Lung (tissue), 11 donors: ENCODE measurements at regions not wholly inside any gene's neighbourhood (a gene's known extent, or its start where the extent isn't known, plus 50 kb on each side); places are given as distances from the start of the nearest gene placed in this dataset.

Experiments
- ATAC-seq: fragments of 200-7000 bp; cut with Tn5 transposase; one replicate; pipeline ENCODE4 v1.9.1; 2020; ENCODE audit warnings: moderate number of reproducible peaks; ENCODE audit not compliant: insufficient read depth, low FRiP score
- DNase-seq, 3 donors: peaks; one replicate each; pipeline ENCODE4 v3.0.0-alpha.2; 2013 to 2017
- H3K27ac ChIP-seq, 2 donors: one replicate each; pipeline ENCODE4 v1.5.1; 2013; ENCODE audit warnings: mild to moderate bottlenecking in 2 of 2, moderate library complexity in 2 of 2, control low read depth in 1 of 2, inconsistent platforms in 1 of 2, low read depth in 1 of 2, low read length in 1 of 2
- H3K27me3 ChIP-seq, 3 donors: one replicate each; pipeline ENCODE4 v1.5.1; 2013; ENCODE audit warnings: low read length in 2 of 3; ENCODE audit not compliant: control insufficient read depth in 3 of 3, insufficient read depth in 3 of 3
- H3K36me3 ChIP-seq, 4 donors: one replicate each; pipeline ENCODE4 v1.5.1; 2013; ENCODE audit warnings: low read length in 4 of 4, mild to moderate bottlenecking in 1 of 4, moderate library complexity in 1 of 4; ENCODE audit not compliant: control insufficient read depth in 4 of 4, insufficient read depth in 4 of 4
- H3K4me1 ChIP-seq, 5 donors: one replicate each; pipeline ENCODE4 v1.5.1; 2013; ENCODE audit warnings: low read length in 5 of 5, mild to moderate bottlenecking in 2 of 5, moderate library complexity in 1 of 5; ENCODE audit not compliant: control insufficient read depth in 5 of 5, insufficient read depth in 5 of 5
- H3K4me3 ChIP-seq: one replicate; pipeline ENCODE4 v1.5.1; 2013; ENCODE audit warnings: mild to moderate bottlenecking, control low read depth, moderate library complexity
- H3K9ac ChIP-seq, 2 donors: one replicate each; pipeline ENCODE4 v1.5.1; 2013; ENCODE audit warnings: low read length in 2 of 2, control low read depth in 1 of 2; ENCODE audit not compliant: insufficient read depth in 1 of 2
- H3K9me3 ChIP-seq, 4 donors: one replicate each; pipeline ENCODE4 v1.5.1; 2013; ENCODE audit warnings: low read length in 3 of 4, mild to moderate bottlenecking in 1 of 4, moderate library complexity in 1 of 4; ENCODE audit not compliant: control insufficient read depth in 4 of 4, insufficient read depth in 3 of 4
- CTCF ChIP-seq: IDR thresholded peaks from 2 replicates; pipeline ENCODE4 v1.5.1; 2012; ENCODE audit warnings: mild to moderate bottlenecking; ENCODE audit errors: control extremely low read depth, extremely low read depth
- WGBS, 2 donors: extraction: QIAGEN DNeasy Blood & Tissue Kit; methylation state at CpG; one replicate each; pipeline ENCODE4 v1.1.7; 2013; 5-methylcytosine and 5-hydroxymethylcytosine counted together
- donor health status: control.
- donor health status: control.
- donor health status: Bipolar disorder and iron deficiency.
- donor health status: healthy.
- donor health status: DM: yes; HTN: yes; CAD: no.

- Histone ChIP-seq H3K36me3 (no peaks in the 10 kb centered on the region), H3K27me3 (no peaks in the 10 kb centered on the region), H3K4me3 (no peak overlapping the region), H3K4me1 (peaks cover 0 to 13% (median 0%) of the 10 kb centered on the region in 5 donors), H3K9ac (no peak overlapping the region), H3K9me3 (peaks cover 0 to 3% (median 1%) of the 10 kb centered on the region in 4 donors), H3K27ac (no peak overlapping the region)
- DNase-seq (no peak), ATAC-seq (no peak)
- TF ChIP-seq CTCF = no peak
- WGBS, 2 donors = 92 to 96% methylated on average over 4 of the region's 4 CpGs
Measured at GRCh38 chr1:218743861-218744505, 398.8 kb downstream of the TGFB2 start.

- Histone ChIP-seq H3K4me3 (no peak overlapping the region), H3K4me1 (no peaks in the 10 kb centered on the region), H3K27me3 (no peaks in the 10 kb centered on the region), H3K36me3 (no peaks in the 10 kb centered on the region), H3K9me3 (peaks cover 0 to 4% (median 2%) of the 10 kb centered on the region in 4 donors), H3K9ac (no peak overlapping the region), H3K27ac (no peak overlapping the region)
- DNase-seq (no peak), ATAC-seq (no peak)
- 91 to 94% methylated on average over 1 of the region's 1 CpG for WGBS, 2 donors
- no peak for TF ChIP-seq CTCF
Measured at GRCh38 chr1:218748071-218748470, 402.9 kb downstream of the TGFB2 start.

- no peak overlapping the region for H3K9ac ChIP-seq
- TF ChIP-seq CTCF = no peak
- no peaks in the 10 kb centered on the region for H3K27me3 ChIP-seq
- H3K27ac ChIP-seq = no peak overlapping the region
- H3K4me1 ChIP-seq = no peaks in the 10 kb centered on the region
- no peak for DNase-seq
- H3K4me3 ChIP-seq = no peak overlapping the region
- H3K9me3 ChIP-seq = peaks cover 0 to 10% (median 0%) of the 10 kb centered on the region in 4 donors
- WGBS, 2 donors = 97 to 98% methylated on average over 16 of the region's 16 CpGs
- no peaks in the 10 kb centered on the region for H3K36me3 ChIP-seq
- no peak for ATAC-seq
Measured at GRCh38 chr1:218750216-218750970, 405.3 kb downstream of the TGFB2 start.
